H1 (cell line): ENCODE measurements at regions not wholly inside any gene's neighbourhood (a gene's known extent, or its start where the extent isn't known, plus 50 kb on each side); places are given as distances from the start of the nearest gene placed in this dataset.

Experiments
- CTCF ChIA-PET: fragments of 300-600 bp; sonication (Branson Sonifier 250); formaldehyde crosslinking; loops from one replicate; lab custom pipeline; 2021; ENCODE audit not compliant: partially characterized antibody; lab: Charles Lee
- POLR2A ChIA-PET: fragments of 300-600 bp; sonication (Branson Sonifier 250); formaldehyde crosslinking; loops from one replicate; lab custom pipeline; 2021; ENCODE audit warnings: inconsistent platforms; ENCODE audit not compliant: partially characterized antibody; lab: Charles Lee
- DNase-seq, 2 experiments: peaks; one replicate each; pipeline versions ENCODE4 v3.0.0 to v3.0.0-alpha.2; 2010 to 2022; ENCODE audit warnings: low spot score in 2 of 2, low read depth in 1 of 2, mixed read lengths in 1 of 2
- FAIRE-seq: peaks from 2 replicates; lab custom pipeline; 2011; peaks lifted over from hg19 to GRCh38; lab: Jason Lieb, UNC
- H2AFZ ChIP-seq: 2 replicates; pipeline ENCODE4 v1.8.1; 2012; ENCODE audit warnings: low read length, inconsistent platforms
- H2AK5ac ChIP-seq: 2 replicates; pipeline ENCODE4 v1.6.1; 2013; ENCODE audit warnings: low read depth, low read length
- H2BK120ac ChIP-seq: replicated peaks from 2 replicates; pipeline ENCODE3; 2013; ENCODE audit warnings: low read depth, low read length, inconsistent platforms
- H2BK12ac ChIP-seq: 2 replicates; pipeline ENCODE4 v1.6.1; 2013; ENCODE audit warnings: low read depth, low read length
- H2BK15ac ChIP-seq: 2 replicates; pipeline ENCODE4 v1.6.1; 2013; ENCODE audit warnings: low read length
- H2BK20ac ChIP-seq: 2 replicates; pipeline ENCODE4 v1.6.1; 2013; ENCODE audit warnings: low read length
- H2BK5ac ChIP-seq: 2 replicates; pipeline ENCODE4 v1.6.1; 2013; ENCODE audit warnings: low read depth, low read length
- H3K14ac ChIP-seq: 2 replicates; pipeline ENCODE4 v1.6.1; 2013; ENCODE audit warnings: inconsistent platforms; ENCODE audit not compliant: insufficient read length
- H3K18ac ChIP-seq: 2 replicates; pipeline ENCODE4 v1.6.1; 2013; ENCODE audit warnings: low read length; ENCODE audit errors: extremely low read depth
- H3K23ac ChIP-seq: 2 replicates; pipeline ENCODE4 v1.6.1; 2013; ENCODE audit warnings: inconsistent platforms; ENCODE audit not compliant: insufficient read length
- H3K23me2 ChIP-seq: 2 replicates; pipeline ENCODE4 v1.6.1; 2013; ENCODE audit warnings: low read depth, low read length
- H3K27ac ChIP-seq: 2 replicates; pipeline ENCODE4 v1.6.1; 2011; ENCODE audit warnings: low read depth, low read length, inconsistent platforms
- H3K27me3 ChIP-seq, 4 experiments: replicated peaks in 1 of 4; 1 replicate in 1 of 4; 2 replicates in 3 of 4; pipeline versions ENCODE4 v1.6.1 to v1.8.1; 2011 to 2013; ENCODE audit warnings: low read length in 3 of 4, mild to moderate bottlenecking in 3 of 4, inconsistent platforms in 2 of 4, mixed read lengths in 2 of 4, moderate library complexity in 1 of 4; ENCODE audit not compliant: control insufficient read depth in 3 of 4, insufficient read depth in 3 of 4; ENCODE audit errors: extremely low read depth in 1 of 4
- H3K36me3 ChIP-seq, 4 experiments: 2 replicates each; pipeline versions ENCODE4 v1.6.1 to v1.8.1; 2011 to 2013; ENCODE audit warnings: mild to moderate bottlenecking in 4 of 4, low read length in 3 of 4, moderate library complexity in 2 of 4, control low read depth in 1 of 4, inconsistent platforms in 1 of 4; ENCODE audit not compliant: insufficient read depth in 4 of 4, control insufficient read depth in 2 of 4
- H3K4ac ChIP-seq: replicated peaks from 2 replicates; pipeline ENCODE3; 2013; ENCODE audit warnings: low read length, low read depth, mixed read lengths, inconsistent platforms; ENCODE audit not compliant: insufficient read length
- H3K4me1 ChIP-seq, 4 experiments: replicated peaks in 1 of 4; 1 replicate in 1 of 4; 2 replicates in 3 of 4; pipeline versions ENCODE4 v1.6.1 to v1.8.1; 2011 to 2013; ENCODE audit warnings: low read length in 3 of 4, inconsistent platforms in 2 of 4, mixed read lengths in 1 of 4; ENCODE audit not compliant: insufficient read depth in 4 of 4, control insufficient read depth in 3 of 4
- H3K4me2 ChIP-seq, 2 experiments: 2 replicates each; pipeline versions ENCODE4 v1.6.1 to v1.8.1; 2011 to 2013; ENCODE audit warnings: low read depth in 2 of 2, low read length in 2 of 2, control low read depth in 1 of 2, inconsistent platforms in 1 of 2, mild to moderate bottlenecking in 1 of 2; ENCODE audit not compliant: insufficient read depth in 1 of 2
- H3K4me3 ChIP-seq, 4 experiments: fragments of 200-600, 300-600 bp in 1 of 4; sonication (generic), shearing (Covaris generic), sonication (Bioruptor Twin) in 1 of 4; 2 replicates each; pipeline versions ENCODE4 v1.5.1 to v1.8.1; 2011 to 2016; ENCODE audit warnings: low read length in 4 of 4, low read depth in 3 of 4, control low read depth in 2 of 4, inconsistent platforms in 2 of 4, mild to moderate bottlenecking in 2 of 4, mixed read lengths in 1 of 4, moderate library complexity in 1 of 4; ENCODE audit not compliant: insufficient read depth in 2 of 4; ENCODE audit errors: extremely low read depth in 1 of 4
- H3K56ac ChIP-seq: replicated peaks from 2 replicates; pipeline ENCODE3; 2013; ENCODE audit warnings: low read depth, mild to moderate bottlenecking, mixed read lengths, low read length, inconsistent platforms; ENCODE audit not compliant: insufficient read length
- H3K79me1 ChIP-seq: 2 replicates; pipeline ENCODE4 v1.6.1; 2013; ENCODE audit warnings: low read depth, low read length, control low read depth
- H3K79me2 ChIP-seq, 2 experiments: 2 replicates each; pipeline versions ENCODE4 v1.6.1 to v1.8.1; 2012 to 2013; ENCODE audit warnings: low read length in 2 of 2, mild to moderate bottlenecking in 2 of 2, inconsistent platforms in 1 of 2; ENCODE audit not compliant: insufficient read depth in 2 of 2, control insufficient read depth in 1 of 2
- H3K9ac ChIP-seq, 4 experiments: replicated peaks in 1 of 4; 1 replicate in 1 of 4; 2 replicates in 3 of 4; pipeline versions ENCODE4 v1.6.1 to v1.8.1; 2011 to 2013; ENCODE audit warnings: low read depth in 3 of 4, low read length in 3 of 4, control low read depth in 2 of 4, mild to moderate bottlenecking in 2 of 4, moderate library complexity in 2 of 4, inconsistent platforms in 1 of 4; ENCODE audit errors: extremely low read depth in 1 of 4
- H3K9me3 ChIP-seq, 2 experiments: 2 replicates each; pipeline versions ENCODE4 v1.6.1 to v1.8.1; 2012 to 2013; ENCODE audit warnings: mild to moderate bottlenecking in 2 of 2, moderate library complexity in 2 of 2, control low read depth in 1 of 2, inconsistent platforms in 1 of 2, low read depth in 1 of 2, low read length in 1 of 2, mixed read lengths in 1 of 2; ENCODE audit not compliant: insufficient read depth in 2 of 2
- H4K20me1 ChIP-seq, 2 experiments: replicated peaks in 1 of 2; 2 replicates each; pipeline versions ENCODE3 to v1.8.1; 2011 to 2013; ENCODE audit warnings: inconsistent platforms in 2 of 2, low read length in 2 of 2, mild to moderate bottlenecking in 1 of 2; ENCODE audit not compliant: insufficient read depth in 2 of 2, control insufficient read depth in 1 of 2
- H4K5ac ChIP-seq: 2 replicates; pipeline ENCODE4 v1.6.1; 2013; ENCODE audit warnings: low read length, low read depth, mixed read lengths, inconsistent platforms; ENCODE audit not compliant: insufficient read length
- H4K8ac ChIP-seq: 2 replicates; pipeline ENCODE4 v1.8.0; 2013; ENCODE audit warnings: mild to moderate bottlenecking, moderate library complexity, low read length, inconsistent platforms; ENCODE audit not compliant: insufficient read depth; ENCODE audit errors: extremely low read depth
- H4K91ac ChIP-seq: replicated peaks from 2 replicates; pipeline ENCODE3; 2013; ENCODE audit warnings: low read length, mixed read lengths, inconsistent platforms; ENCODE audit not compliant: insufficient read length
- CEBPB ChIP-seq: IDR thresholded peaks from 2 replicates; pipeline ENCODE4 v1.6.1; 2012; ENCODE audit warnings: low read depth, low read length
- CHD2 ChIP-seq: IDR thresholded peaks from 2 replicates; pipeline ENCODE4 v1.6.1; 2012; ENCODE audit warnings: low read length, improper control_type of control experiment
- NRF1 ChIP-seq: IDR thresholded peaks from 2 replicates; pipeline ENCODE4 v1.6.1; 2011; ENCODE audit warnings: mild to moderate bottlenecking, low read depth, low read length, improper control_type of control experiment
- whole genome bisulfite sequencing, 2 experiments: shearing (Covaris generic) in 1 of 2; methylation state at CpG; one replicate each; pipeline versions ENCODE4 v1.1.6 to v1.1.7; 2013 to 2015; ENCODE audit warnings: low lambda C conversion rate in 2 of 2, mixed read lengths in 2 of 2, inconsistent platforms in 1 of 2, low coverage in 1 of 2, missing lambda C conversion rate in 1 of 2; ENCODE audit not compliant: insufficient replicate concordance in 2 of 2, insufficient coverage in 1 of 2, insufficient read length in 1 of 2; ENCODE audit errors: extremely low coverage in 1 of 2, missing lambda C conversion rate in 1 of 2; 5-methylcytosine and 5-hydroxymethylcytosine counted together

DNA sequence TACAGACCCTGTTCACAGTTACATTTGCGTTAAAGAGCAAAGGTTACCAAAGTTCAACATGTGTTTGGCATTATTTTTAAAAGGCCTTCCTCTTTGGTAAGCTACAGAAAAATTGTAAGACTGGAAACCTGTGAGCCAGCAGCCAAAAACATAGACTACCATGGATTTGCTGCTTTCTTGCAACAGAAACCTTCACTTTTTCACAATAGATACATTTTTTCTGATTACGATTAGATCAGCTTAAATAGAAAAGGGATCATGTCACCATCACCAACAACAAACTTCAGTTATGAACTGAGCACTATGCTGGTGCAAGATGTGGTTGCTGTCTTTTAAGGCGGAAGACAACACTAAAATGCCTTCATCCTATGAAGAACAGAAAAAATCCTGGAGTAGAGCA, 112.3 kb upstream of the MARCKS start:
- FAIRE-seq = no peak
- Histone ChIP-seq H2BK12ac (no peak overlapping the region), H3K4me1 (no peaks in the 10 kb centered on the region), H2BK5ac (no peak overlapping the region), H3K18ac (no peak overlapping the region), H3K9me3 (no peaks in the 10 kb centered on the region), H3K56ac (no peak overlapping the region), H2BK120ac (no peak overlapping the region), H3K9ac (no peak overlapping the region), H3K23me2 (no peaks in the 10 kb centered on the region), H3K4me3 (no peak overlapping the region), H4K8ac (no peak overlapping the region), H4K5ac (no peak overlapping the region), H3K23ac (no peak overlapping the region), H3K79me2 (no peaks in the 10 kb centered on the region), H2BK15ac (no peak overlapping the region), H3K4me2 (no peak overlapping the region), H4K91ac (no peak overlapping the region), H2AFZ (no peak overlapping the region), H4K20me1 (no peaks in the 10 kb centered on the region)
- ChIA-PET CTCF (interaction anchor here (0.9 to 1.6 kb wide), 6 partner anchors 11 to 255 kb away, joined by 3 to 6 read pairs (median 4); no protein-coding TSS in a partner anchor), POLR2A (no interaction called here)
- TF ChIP-seq CEBPB (no peak), CHD2 (no peak), NRF1 (no peak)
- TF ChIP-seq, all 59 proteins: peak for 0
- no peak overlapping the region for H3K14ac ChIP-seq
- no peaks in the 10 kb centered on the region for H3K36me3 ChIP-seq
- H3K4ac ChIP-seq = no peak overlapping the region
- no peak overlapping the region for H2AK5ac ChIP-seq
- WGBS, 2 experiments = 93% methylated on average over 3 of the region's 3 CpGs; no CpG with 5 or more reads in 1 of the 2 experiments
- H2BK20ac ChIP-seq = no peak overlapping the region
- DNase-seq = no peak
- H3K79me1 ChIP-seq = no peaks in the 10 kb centered on the region
- peaks cover 0 to 2% (median 0%) of the 10 kb centered on the region in 4 experiments; a peak in 1 of 7 replicates for H3K27me3 ChIP-seq
- H3K27ac ChIP-seq = no peak overlapping the region
